GM12892 (cell line): ENCODE measurements at regions not wholly inside any gene's neighbourhood (a gene's known extent, or its start where the extent isn't known, plus 50 kb on each side); places are given as distances from the start of the nearest gene placed in this dataset.

Experiments used
- DNase-seq: peaks from one replicate; pipeline ENCODE4 v3.0.0; 2011; ENCODE audit not compliant: insufficient read length
- FAIRE-seq: peaks from 2 replicates; lab custom pipeline; 2011; peaks lifted over from hg19 to GRCh38; lab: Jason Lieb, UNC
- POLR2A ChIP-seq: IDR thresholded peaks from 2 replicates; pipeline ENCODE4 v1.6.1; 2011; ENCODE audit warnings: low read depth, low read length, control low read depth
- POLR2AphosphoS5 ChIP-seq: IDR thresholded peaks from 2 replicates; pipeline ENCODE4 v1.6.1; 2011; ENCODE audit warnings: low read depth, low read length, control low read depth
- TAF1 ChIP-seq: IDR thresholded peaks from 2 replicates; pipeline ENCODE4 v1.6.1; 2011; ENCODE audit warnings: low read depth, mild to moderate bottlenecking, control low read depth, low read length, borderline replicate concordance

DNA sequence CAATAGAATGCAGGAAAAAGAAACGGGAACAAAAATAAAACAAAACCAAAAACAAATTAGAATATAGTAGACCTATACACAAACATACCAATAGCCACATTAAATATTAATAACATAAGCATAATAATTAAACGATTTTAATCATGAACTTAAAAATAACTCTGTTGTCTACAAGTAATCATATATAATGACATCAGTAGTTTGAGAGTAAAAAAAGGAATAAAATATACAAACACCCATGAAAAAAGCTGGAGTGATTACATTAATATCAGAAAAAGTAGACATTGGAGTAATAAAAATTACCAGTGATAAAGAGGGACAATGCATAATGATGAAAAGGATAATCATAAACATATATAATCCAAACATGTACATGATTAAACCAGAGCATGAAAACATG is 181.8 kb downstream of the ATXN7L3B start:
- no peak for FAIRE-seq
- no peak for DNase-seq
- no peak for TF ChIP-seq POLR2A
- TF ChIP-seq POLR2AphosphoS5 = no peak
- TF ChIP-seq TAF1 = no peak

DNA sequence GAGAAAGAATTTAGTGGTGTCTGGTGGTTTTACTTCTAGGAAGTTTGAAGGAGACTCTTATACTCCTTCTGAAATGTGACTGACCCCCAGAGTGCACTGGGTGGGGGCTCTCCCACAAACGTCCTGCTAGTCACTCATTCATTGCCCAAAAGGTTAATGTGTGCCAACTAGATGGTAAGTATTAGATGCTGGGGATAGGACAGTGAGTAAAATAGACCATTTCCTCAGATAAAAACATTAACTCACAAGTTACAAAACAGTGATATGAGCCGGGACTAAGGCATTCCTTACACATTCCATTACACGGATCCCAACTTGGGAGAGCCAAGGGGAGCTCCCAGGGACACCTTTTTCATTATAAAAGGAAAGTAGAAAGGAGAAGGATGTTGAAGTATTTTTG is 185.1 kb downstream of the ATXN7L3B start:
- no peak for TF ChIP-seq POLR2AphosphoS5
- TF ChIP-seq TAF1 = no peak
- TF ChIP-seq POLR2A = no peak
- FAIRE-seq = no peak
- DNase-seq = no peak

DNA sequence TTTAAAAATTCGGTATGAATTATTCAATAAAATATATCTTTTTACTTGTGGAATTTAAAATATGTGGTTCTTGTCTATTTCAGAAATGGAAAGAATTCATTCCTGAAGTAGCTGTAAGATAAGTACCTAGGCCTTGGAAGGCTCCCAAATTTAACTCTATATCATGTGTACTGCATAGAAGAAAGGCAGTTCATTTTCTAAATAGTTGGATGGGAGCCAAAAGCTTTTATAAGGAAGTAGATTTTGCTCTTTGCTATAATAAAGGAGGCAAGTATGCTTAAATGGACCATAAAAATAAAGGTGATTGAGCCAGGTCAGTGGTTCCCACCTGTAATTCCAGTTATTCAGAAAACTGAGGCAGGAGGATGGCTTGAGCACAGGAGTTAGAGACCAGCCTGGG is 187.5 kb downstream of the ATXN7L3B start:
- TF ChIP-seq TAF1 (no peak), POLR2AphosphoS5 (no peak), POLR2A (no peak)
- no peak for FAIRE-seq
- DNase-seq = no peak

DNA sequence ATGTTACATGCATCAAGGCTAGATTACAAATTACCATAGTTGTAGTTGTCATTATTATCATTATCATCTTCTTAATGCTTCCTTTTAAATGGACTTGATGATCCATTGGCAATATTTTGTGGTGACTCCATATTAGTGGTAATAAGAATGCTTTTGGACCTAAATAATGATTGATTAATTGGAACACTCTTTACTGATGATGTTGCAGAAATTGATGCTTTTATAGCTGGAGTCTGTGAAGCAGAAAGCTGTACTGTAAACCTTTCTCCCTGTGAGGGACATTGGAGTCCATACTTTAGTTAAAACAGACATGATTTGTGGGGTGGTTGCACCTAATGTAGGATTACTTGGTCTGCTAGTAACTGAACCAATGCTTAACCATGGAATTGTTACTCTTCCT is 190.4 kb downstream of the ATXN7L3B start:
- TF ChIP-seq POLR2A (no peak), POLR2AphosphoS5 (no peak), TAF1 (no peak)
- DNase-seq (no peak), FAIRE-seq (no peak)

DNA sequence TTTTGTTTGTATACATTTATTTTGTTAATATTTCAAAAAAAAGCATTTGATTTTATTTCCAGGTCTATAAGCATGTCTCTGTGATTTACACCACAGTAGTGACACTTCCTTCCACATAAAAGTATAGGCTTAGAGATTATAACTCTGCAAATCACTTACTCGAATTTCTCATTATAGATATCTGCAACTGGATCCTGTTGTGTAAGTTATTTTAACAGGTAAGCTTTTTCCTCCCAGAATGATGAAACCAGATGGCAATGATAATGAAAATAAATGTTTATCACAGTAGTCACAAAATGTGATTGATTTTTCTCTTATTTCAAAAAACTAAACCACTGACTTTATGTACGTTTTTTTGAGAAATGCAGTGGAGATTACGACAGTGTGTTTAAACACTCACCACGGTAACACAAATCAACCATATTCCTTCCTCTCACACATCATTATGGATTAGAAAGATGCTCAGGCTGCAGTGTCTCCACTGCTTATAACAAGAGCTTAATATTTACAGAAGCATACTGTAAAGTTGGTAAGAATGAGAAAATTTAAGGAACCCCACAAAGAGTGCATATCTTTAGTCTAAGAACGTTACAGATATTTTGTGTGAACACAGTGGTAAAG is 194.6 kb downstream of the ATXN7L3B start:
- DNase-seq (no peak), FAIRE-seq (no peak)
- TF ChIP-seq POLR2A (no peak), POLR2AphosphoS5 (no peak), TAF1 (no peak)

DNA sequence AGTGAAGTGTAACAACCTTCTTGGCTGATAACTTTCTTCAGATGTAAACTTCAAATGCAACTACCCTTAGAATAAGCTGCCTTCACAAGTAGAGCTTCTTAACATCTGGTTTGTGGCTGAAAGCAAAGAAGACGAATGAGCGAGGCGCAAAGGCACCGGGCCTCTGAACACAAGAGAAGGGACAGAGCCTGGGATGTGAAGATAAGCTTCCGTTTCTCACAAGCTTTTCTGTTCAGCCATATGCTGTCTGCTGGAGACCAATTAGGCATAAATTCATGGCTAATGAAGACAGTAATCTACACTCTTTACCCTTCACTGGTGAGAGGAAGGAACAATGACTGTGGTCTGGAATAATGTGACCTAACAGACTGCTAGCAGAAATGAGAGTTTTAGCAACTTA is 195.2 kb downstream of the ATXN7L3B start:
- DNase-seq = no peak
- FAIRE-seq = no peak
- TF ChIP-seq POLR2A = no peak
- TF ChIP-seq TAF1 = no peak
- no peak for TF ChIP-seq POLR2AphosphoS5

DNA sequence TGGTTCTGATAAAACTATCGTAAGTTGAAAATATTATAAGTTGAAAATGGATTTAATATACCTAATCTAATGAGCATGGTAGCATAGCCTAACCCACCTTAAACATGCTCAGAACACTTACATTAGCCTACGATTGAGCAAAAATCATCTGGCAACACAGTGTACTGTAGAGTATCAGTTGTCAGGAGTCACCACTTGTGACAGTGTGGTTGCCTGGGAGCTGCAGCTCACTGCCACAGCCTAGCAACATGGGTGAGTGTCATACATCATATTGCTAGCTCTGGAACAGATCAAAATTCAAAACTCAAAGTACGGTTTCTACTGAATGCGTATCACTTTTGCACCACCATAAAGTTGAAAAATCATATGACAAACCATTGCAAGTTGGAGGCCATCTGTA is 203.5 kb downstream of the ATXN7L3B start:
- FAIRE-seq (no peak), DNase-seq (no peak)
- TF ChIP-seq POLR2AphosphoS5 = no peak
- TF ChIP-seq TAF1 = no peak
- TF ChIP-seq POLR2A = no peak

DNA sequence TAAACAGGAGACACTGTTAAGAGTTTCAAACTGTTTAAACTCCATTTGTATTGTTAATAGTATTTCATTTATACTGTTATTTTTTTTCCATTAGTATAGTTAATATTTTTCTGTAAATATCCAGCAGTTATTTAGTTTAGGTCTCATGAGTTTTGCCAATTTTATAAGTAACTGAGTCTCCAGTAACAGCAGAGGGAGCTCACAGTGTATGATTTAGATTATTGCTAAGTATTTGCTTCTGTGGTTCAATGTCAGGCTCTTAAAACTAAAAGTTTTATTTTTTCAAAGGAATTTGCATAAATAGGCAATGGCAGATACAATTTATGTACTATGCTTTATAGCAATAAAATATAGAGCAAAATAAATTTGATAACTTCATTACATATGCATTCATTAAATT is 209.7 kb downstream of the ATXN7L3B start:
- DNase-seq = no peak
- FAIRE-seq = no peak
- TF ChIP-seq TAF1 = no peak
- TF ChIP-seq POLR2A = no peak
- no peak for TF ChIP-seq POLR2AphosphoS5

DNA sequence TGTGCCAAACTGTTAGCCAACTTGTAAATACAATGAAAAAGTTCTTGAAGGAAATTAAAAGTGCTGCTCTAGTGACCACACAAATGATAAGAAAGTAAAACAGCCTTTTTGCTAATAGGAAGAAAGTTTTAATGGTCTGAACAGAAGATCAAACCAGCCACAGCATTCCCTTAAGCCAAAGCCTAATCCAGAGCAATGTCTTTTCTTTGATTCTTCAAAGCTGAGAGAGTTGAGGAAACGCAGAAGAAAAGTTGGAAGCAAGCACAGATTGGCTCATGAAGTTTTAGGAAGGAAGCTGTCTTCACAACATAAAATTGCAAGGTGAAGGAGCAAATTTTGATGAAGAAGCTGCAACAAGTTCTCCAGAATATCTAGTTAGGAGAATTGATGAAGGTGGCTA is 213.8 kb downstream of the ATXN7L3B start:
- DNase-seq = no peak
- TF ChIP-seq POLR2AphosphoS5 = no peak
- FAIRE-seq = no peak

DNA sequence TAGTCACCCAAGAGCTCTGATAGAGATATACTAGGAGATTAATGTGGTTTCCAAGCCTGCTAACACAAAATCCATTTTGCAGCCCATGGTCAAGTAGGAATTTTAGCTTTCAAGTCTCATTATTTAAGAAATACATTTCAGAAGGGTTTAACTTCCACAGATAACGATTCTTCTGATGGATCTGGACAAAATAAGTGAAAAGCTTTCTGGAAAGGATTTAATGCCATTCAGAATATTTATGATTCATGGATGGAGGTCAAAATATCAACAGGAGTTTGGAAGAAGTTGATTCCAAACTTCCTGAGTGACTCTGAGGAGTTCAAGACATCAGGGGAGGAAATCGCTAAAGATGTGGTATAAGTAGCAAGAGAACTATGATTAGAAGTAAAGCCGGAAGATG is 214.6 kb downstream of the ATXN7L3B start:
- no peak for FAIRE-seq
- TF ChIP-seq POLR2A (no peak), POLR2AphosphoS5 (no peak), TAF1 (no peak)
- DNase-seq = no peak

DNA sequence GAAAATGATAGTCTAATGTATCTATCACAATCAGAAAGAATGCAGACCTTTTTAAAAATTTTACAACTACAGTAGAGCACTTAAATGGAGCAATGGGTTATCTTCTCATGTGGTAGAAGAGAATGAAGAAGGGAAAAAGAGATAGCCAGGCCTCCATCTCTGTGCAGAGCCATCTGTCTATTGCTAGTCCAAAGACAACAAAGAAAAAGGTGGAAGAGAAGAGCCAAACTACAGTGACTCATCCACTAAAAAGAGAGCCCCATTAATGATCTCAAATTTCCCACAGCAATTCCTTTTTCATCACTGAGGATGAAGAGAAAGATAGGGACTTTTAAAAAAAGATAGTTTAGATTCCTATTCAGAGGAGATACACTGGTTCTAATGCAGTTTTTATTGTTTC is 232.9 kb downstream of the ATXN7L3B start:
- FAIRE-seq (no peak), DNase-seq (no peak)
- no peak for TF ChIP-seq POLR2A
- TF ChIP-seq POLR2AphosphoS5 = no peak
- TF ChIP-seq TAF1 = no peak

DNA sequence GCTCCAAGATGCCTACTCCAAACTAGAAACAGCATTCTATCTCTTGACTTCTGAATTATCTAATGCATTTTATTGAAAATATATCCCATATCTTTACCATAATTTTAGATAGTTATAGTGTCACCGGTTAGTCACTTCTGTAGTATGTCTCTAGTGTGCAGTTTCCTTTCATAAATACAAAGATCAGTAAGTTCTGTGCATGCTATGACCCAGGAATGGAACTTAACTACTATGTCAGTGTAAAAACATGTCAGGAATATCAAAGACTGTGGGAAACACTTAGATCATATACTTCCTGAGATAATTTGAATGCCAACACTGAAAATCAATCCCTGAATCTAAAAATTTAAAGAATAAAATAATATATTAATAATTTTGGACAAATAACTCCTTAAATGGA is 237.6 kb downstream of the ATXN7L3B start:
- TF ChIP-seq POLR2A = no peak
- TF ChIP-seq POLR2AphosphoS5 = no peak
- TF ChIP-seq TAF1 = no peak
- no peak for FAIRE-seq
- no peak for DNase-seq
